ENCODE measurements at regions not wholly inside any gene's neighbourhood (a gene's known extent, or its start where the extent isn't known, plus 50 kb on each side); places are given as distances from the start of the nearest gene placed in this dataset.

GRCh38 chr7:91657483-91658071 lies 222.9 kb downstream of the MTERF1 start:
- intact Hi-C loops (cut with micrococcal nuclease) (no loop called here), in situ Hi-C loops (cut with MboI) (no loop called here)
- no peak for ATAC-seq
- Histone ChIP-seq H3K36me3 (ENCODE audit: control insufficient read depth, insufficient read depth, low read length) (no peaks in the 10 kb centered on the region), H2AFZ (ENCODE audit: low read depth, low read length) (no peak overlapping the region), H3K4me1 (replicated peaks in 1 of 2; ENCODE audit: control insufficient read depth in 2 of 2, insufficient read depth in 2 of 2, low read length in 2 of 2) (no peaks in the 10 kb centered on the region), H3K27ac (ENCODE audit: extremely low read depth, low read depth, low read length) (no peak overlapping the region), H3K9me3 (replicated peaks; ENCODE audit: control insufficient read depth, insufficient read depth, low read depth, low read length) (no peaks in the 10 kb centered on the region), H3K4me2 (ENCODE audit: insufficient read depth, low read length) (no peak overlapping the region), H4K20me1 (replicated peaks; ENCODE audit: control insufficient read depth, insufficient read depth, low read length) (no peaks in the 10 kb centered on the region), H3K27me3 (ENCODE audit: control insufficient read depth in 2 of 2, insufficient read depth in 2 of 2, low read length in 2 of 2) (no peaks in the 10 kb centered on the region), H3K9ac (ENCODE audit: insufficient read depth in 1 of 2, low read depth in 2 of 2, low read length in 2 of 2) (no peak overlapping the region), H3K4me3 (no peak overlapping the region), H3K79me2 (ENCODE audit: control insufficient read depth, insufficient read depth, low read length) (no peaks in the 10 kb centered on the region), H3K9me1 (ENCODE audit: control insufficient read depth, insufficient read depth, low read length) (no peaks in the 10 kb centered on the region)
- no TSS peak for BruUV-seq (replicated peaks)
- POLR2A ChIA-PET = interaction anchor here (0.6 kb wide), 1 partner anchor 90 kb away, joined by 3 read pairs; no protein-coding TSS in a partner anchor
- no peak for FAIRE-seq
- WGBS (ENCODE audit: insufficient coverage, low coverage, missing lambda C conversion rate) = 1% methylated on average over 3 of the region's 3 CpGs
- TF ChIP-seq YY1 (IDR thresholded peaks at IDR 0.05; ENCODE audit: borderline replicate concordance in 1 of 3, control insufficient read depth in 1 of 3, extremely low read depth in 1 of 3, insufficient read depth in 3 of 3, insufficient read length in 1 of 3, insufficient replicate concordance in 2 of 3, low read depth in 1 of 3, low read length in 2 of 3) = no peak
- no peak for TF ChIP-seq FIP1L1 (IDR thresholded peaks at IDR 0.05; ENCODE audit: low read depth, low read length, poor library complexity, severe bottlenecking)
- no peak for DNase-seq (ENCODE audit: extremely low read depth in 1 of 4, low spot score in 3 of 4)
- CTCF ChIA-PET (ENCODE audit: low intra/inter-chr PET ratio) = no interaction called here

GRCh38 chr7:91659096-91659495 lies 221.4 kb downstream of the MTERF1 start:
- Histone ChIP-seq H4K20me1 (replicated peaks; ENCODE audit: control insufficient read depth, insufficient read depth, low read length) (no peaks in the 10 kb centered on the region), H3K79me2 (ENCODE audit: control insufficient read depth, insufficient read depth, low read length) (no peaks in the 10 kb centered on the region), H3K9me3 (replicated peaks; ENCODE audit: control insufficient read depth, insufficient read depth, low read depth, low read length) (no peaks in the 10 kb centered on the region), H3K4me2 (ENCODE audit: insufficient read depth, low read length) (no peak overlapping the region), H3K4me1 (replicated peaks in 1 of 2; ENCODE audit: control insufficient read depth in 2 of 2, insufficient read depth in 2 of 2, low read length in 2 of 2) (no peaks in the 10 kb centered on the region), H3K27ac (ENCODE audit: extremely low read depth, low read depth, low read length) (no peak overlapping the region), H2AFZ (ENCODE audit: low read depth, low read length) (no peak overlapping the region), H3K9me1 (ENCODE audit: control insufficient read depth, insufficient read depth, low read length) (no peaks in the 10 kb centered on the region), H3K36me3 (ENCODE audit: control insufficient read depth, insufficient read depth, low read length) (no peaks in the 10 kb centered on the region), H3K27me3 (ENCODE audit: control insufficient read depth in 2 of 2, insufficient read depth in 2 of 2, low read length in 2 of 2) (no peaks in the 10 kb centered on the region), H3K4me3 (no peak overlapping the region), H3K9ac (ENCODE audit: insufficient read depth in 1 of 2, low read depth in 2 of 2, low read length in 2 of 2) (no peak overlapping the region)
- in situ Hi-C loops (cut with MboI) (no loop called here), intact Hi-C loops (cut with micrococcal nuclease) (no loop called here)
- DNase-seq (ENCODE audit: extremely low read depth in 1 of 4, low spot score in 3 of 4) (no peak), FAIRE-seq (no peak), ATAC-seq (no peak)
- CTCF ChIA-PET (ENCODE audit: low intra/inter-chr PET ratio) = no interaction called here
- WGBS (ENCODE audit: insufficient coverage, low coverage, missing lambda C conversion rate) = 4% methylated on average over 5 of the region's 5 CpGs
- POLR2A ChIA-PET = interaction anchor here (0.7 kb wide), 1 partner anchor 10 kb away, joined by 4 read pairs; no protein-coding TSS in a partner anchor
- BruUV-seq (replicated peaks) = no TSS peak
- TF ChIP-seq KLF13 (tag; IDR thresholded peaks at IDR 0.05; ENCODE audit: borderline replicate concordance, low read depth) (no peak), ARID1B (IDR thresholded peaks at IDR 0.05) (no peak), PHF8 (IDR thresholded peaks at IDR 0.05; ENCODE audit: borderline replicate concordance, low read length) (no peak), NKRF (IDR thresholded peaks at IDR 0.05; ENCODE audit: borderline replicate concordance) (no peak), NR3C1 (CRISPR knock-in tag; IDR thresholded peaks at IDR 0.05) (no peak), XRCC3 (IDR thresholded peaks at IDR 0.05) (no peak), MEF2A (IDR thresholded peaks at IDR 0.05; ENCODE audit: control insufficient read depth, low read depth, low read length) (no peak), MITF (IDR thresholded peaks at IDR 0.05) (no peak), GTF2E2 (tag; IDR thresholded peaks at IDR 0.05) (no peak)
